ENCODE measurements at regions not wholly inside any gene's neighbourhood (a gene's known extent, or its start where the extent isn't known, plus 50 kb on each side); places are given as distances from the start of the nearest gene placed in this dataset.

GRCh38 chr11:103733889-103734288 lies 302.6 kb upstream of the DDI1 start:
- DNase-seq: no peak

DNA sequence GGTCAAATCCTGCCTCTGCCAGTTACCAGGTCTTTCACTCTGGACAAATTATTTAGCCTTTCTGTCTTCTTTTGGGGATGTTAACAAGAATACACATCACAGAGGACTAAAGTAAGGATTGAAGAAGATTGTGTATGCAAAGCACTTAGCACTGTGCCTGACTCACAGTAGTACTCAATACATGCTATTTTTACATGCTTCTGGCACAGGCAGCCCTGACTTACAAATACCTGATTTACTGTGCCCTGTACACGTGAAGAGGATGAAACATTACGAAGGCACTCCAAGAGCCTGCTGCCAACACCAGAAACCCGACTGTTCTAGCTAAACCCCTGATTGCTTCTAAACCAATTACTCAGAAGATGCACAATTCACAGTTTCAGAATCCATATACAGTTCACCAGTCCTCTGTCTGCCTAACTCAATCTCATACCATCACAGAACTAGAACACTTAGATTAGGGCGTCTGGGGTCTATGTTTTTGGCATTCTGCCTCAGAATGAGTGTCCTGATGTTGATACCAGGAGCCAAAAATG lies 300.9 kb upstream of the DDI1 start:
- no peak for DNase-seq

- no peak for DNase-seq
These were observed 300.0 kb upstream of the DDI1 start for GRCh38 chr11:103736315-103737036.

GRCh38 chr11:103737037-103737622 lies 299.3 kb upstream of the DDI1 start:
- DNase-seq: no peak

- no peak for DNase-seq
These were observed 298.7 kb upstream of the DDI1 start for GRCh38 chr11:103737747-103738146.

DNA sequence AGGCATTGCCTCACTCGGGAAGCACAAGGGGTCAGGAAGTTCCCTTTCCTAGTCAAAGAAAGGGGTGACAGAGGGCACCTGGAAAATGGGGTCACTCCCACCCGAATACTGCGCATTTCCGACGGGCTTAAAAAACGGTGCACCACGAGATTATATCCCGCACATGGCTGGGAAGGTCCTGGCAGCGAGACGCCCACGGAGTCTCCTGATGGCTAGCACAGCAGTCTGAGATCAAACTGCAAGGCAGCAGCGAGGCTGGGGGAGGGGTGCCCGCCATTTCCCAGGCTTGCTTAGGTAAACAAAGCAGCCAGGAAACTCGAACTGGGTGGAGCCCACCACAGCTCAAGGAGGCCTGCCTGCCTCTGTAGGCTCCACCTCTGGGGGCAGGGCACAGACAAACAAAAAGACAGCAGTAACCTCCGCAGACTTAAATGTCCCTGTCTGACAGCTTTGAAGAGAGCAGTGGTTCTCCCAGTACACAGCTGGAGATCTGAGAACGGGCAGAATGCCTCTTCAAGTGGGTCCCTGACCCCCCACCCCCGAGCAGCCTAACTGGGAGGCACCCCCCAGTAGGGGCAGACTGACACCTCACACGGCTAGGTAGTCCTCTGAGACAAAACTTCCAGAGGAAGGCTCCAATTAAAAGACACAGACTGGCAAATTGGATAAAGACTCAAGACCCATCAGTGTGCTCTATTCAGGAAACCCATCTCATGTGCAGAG lies 297.2 kb upstream of the DDI1 start:
- peak; percentile 41 for DNase-seq

DNA sequence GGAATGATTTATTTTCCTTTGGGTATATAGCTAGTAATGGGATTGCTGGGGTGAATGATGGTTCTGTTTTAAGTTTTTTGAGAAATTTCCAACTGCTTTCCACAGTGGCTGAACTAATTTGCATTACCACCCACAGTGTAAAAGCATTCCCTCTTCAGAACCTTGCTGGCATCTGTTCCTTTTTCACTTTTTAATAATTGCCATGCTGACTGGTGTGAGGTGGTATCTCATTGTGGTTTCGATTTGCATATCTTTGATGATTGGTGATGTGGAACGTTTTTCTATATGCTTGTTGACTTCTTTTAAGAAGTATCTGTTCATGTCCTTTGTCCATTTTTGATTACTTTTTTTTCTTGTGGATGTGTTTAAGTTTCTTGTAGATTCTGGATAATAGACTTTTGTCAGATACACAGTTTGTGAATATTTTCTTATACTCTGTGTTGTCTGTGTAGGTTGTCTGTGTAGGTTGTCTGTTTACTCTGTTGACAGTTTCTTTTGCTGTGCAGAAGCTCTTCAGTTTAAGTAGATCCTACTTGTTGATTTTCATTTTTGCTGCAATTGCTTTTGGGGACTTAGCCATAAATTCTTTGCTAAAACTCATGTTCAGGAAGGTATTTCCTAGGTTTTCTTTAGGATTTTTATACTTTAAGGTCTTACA lies 291.8 kb upstream of the DDI1 start:
- DNase-seq: peak; percentile 28

- no peak for DNase-seq
These were observed 287.3 kb upstream of the DDI1 start for GRCh38 chr11:103749158-103749557.

GRCh38 chr11:103768816-103769215 lies 267.6 kb upstream of the DDI1 start:
- peak; percentile 99 for DNase-seq

GRCh38 chr11:103773059-103773458 lies 263.4 kb upstream of the DDI1 start:
- no peak for DNase-seq

DNA sequence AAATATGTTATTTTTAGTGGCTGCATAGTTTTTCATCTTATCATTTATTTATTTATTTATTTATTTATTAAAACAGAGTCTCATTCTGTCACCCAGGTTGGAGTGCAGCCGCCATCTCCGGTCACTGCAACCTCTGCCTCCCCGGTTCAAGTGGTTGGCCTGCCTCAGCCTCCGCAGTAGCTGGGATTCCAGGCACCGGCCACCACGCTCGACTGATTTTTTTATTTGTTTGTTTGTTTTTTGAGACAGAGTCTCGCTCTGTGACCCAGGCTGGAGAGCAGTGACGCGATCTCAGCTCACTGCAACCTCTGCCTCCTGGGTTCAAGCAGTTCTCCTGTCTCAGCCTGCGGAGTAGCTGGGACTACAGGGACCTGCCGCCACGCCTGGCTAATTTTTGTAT lies 262.9 kb upstream of the DDI1 start:
- no peak for DNase-seq

GRCh38 chr11:103779054-103779453 lies 257.4 kb upstream of the DDI1 start:
- no peak for DNase-seq

- DNase-seq: no peak
These were observed 246.5 kb upstream of the DDI1 start for GRCh38 chr11:103789952-103790351.

DNA sequence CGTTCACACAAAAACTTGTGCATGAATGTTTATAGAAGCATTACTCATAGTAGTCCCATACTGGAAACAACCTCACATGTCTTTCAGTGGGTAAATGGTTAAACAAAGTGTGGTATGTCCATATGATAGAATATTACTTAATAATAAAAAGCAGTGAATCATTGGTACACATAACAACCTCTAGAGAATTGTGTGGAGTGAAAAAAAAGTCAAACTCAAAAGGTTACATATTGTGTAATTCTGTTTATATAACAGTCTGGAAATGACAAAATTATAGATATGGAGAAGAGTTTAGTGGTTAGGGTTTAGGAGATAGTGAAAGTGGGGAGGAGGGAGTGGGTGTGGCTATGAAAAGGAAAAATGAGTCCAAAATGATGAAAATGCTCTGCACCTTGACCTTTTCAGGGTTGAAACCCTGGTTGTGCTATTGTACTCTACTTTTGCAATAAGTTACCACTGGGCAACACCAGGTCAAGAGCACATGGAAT lies 243.4 kb upstream of the DDI1 start:
- no peak for DNase-seq

- DNase-seq: no peak
These were observed 242.2 kb upstream of the DDI1 start for GRCh38 chr11:103794262-103794661.

DNA sequence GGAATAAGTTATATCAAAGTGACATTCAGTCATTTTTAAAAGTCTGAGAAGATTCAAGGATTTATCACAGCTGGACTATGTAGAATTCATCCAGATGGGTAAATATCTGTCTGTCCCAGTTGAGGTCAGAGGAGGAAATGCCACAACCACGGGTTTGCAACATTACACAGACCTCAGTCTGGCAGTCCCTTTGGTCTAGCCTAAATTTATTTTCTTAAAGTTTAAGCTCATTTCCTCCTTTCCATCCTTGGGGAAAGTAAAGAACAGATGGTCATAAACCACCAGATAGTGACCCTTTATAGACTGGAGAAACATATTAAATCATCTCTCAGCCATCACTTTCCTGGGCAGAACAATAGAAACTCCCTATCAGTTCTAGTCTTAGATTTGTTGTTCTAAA lies 238.4 kb upstream of the DDI1 start:
- DNase-seq: peak; percentile 42

DNA sequence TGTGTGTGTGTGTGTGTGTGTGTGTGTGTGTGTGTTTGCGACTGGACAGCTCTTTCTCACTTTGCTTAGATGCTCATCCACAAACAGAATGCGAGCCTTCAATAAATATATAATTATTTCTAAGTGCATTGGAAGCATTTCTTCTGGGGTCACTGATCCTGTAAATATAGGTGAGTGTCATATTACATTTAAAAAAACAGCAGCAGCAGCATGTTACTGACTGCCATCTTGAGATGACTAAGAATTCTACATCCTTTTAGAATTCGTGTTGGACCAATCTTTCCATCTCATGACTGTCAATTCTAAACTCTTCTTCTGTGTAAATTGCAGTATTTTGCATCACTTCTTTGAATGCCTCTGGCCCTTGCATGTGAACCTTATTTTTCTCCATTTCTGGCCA lies 238.0 kb upstream of the DDI1 start:
- peak; percentile 42 for DNase-seq

GRCh38 chr11:103800406-103801114 lies 235.9 kb upstream of the DDI1 start:
- DNase-seq: peak; percentile 78

DNA sequence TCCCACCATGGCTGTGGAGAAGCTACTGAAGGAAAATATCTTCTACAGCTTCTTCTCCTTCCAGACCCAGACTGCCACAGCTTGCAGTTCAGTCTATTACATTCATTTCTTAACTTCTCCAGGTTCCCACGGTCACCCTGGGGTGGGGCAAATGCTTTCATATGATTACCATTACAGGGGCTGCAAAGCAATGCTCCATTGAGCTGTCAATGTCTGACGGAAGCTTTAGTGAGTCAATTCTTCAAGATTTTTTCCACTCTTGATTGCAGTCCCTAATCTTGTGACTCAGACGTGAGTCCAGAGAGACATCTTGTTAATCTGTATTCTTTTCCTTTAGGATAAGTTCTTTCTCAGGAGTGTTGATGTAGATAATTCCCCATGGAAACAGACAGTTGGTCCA lies 233.4 kb upstream of the DDI1 start:
- no peak for DNase-seq

GRCh38 chr11:103805688-103806009 lies 230.8 kb upstream of the DDI1 start:
- DNase-seq: no peak

DNA sequence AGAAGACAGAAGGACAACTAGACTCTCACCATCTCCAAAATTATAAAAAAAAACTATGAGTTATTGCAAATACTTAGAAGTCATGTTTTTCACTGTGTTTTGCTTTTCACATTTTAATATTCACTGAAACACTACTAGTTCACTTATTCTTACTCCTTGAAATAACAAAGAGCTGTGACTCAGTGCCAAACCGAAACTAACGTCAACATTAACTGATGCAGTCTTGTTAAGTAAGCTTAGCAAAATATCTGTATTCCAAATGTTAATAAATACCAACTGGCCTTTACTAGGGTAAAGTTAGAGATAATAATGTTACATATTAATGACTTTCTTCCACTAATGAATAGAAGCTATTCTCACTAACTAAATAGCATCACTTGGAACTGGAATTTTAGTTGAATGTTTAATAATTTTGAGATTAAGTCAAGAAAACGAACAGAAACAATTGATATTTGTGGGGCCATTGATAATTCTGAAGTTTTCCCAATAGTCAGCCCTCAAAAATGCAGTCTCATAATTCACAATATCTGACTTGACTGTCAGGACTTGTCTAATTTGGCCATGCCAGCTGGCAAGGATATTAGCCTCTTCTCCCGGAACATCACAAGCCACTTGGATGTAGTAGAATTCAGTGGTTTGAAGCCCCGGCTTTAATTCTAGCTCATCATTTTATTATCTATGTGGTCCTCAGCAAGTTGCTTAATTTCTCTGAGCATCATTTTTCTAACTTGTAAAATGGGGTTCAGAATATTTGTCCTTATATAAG lies 230.1 kb upstream of the DDI1 start:
- no peak for DNase-seq

DNA sequence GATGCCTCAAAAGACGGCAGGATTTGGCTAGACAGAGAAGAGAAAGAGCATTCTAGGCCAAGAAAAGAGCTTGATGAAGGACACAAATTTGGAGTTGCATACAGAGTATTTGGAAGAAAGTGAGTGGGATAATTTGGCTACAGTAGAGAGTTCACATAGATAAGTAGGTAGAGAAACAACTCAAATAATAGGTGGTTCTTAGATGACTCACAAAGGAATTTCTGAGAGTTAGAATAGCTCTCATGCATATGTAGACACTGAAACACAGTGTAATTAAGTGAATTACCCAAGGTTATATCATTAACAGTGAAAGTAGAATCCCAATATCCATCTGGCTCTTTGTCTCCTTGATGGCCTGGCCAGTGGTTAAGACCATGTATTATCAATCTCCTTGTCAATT lies 228.6 kb upstream of the DDI1 start:
- peak; percentile 72 for DNase-seq

Data from NCI-H69 (cell line).